PC-3 (cell line): ENCODE measurements at regions not wholly inside any gene's neighbourhood (a gene's known extent, or its start where the extent isn't known, plus 50 kb on each side); places are given as distances from the start of the nearest gene placed in this dataset.
"Not testable (repeated sequence)": the region's sequence is repeated elsewhere in the genome, so short reads cannot be mapped to it uniquely, and the experiment has no call there.

Experiments
- CTCF ChIP-seq: fragments of 300-600 bp; sonication (generic); conservative IDR thresholded peaks from 2 replicates; pipeline ENCODE4 v1.5.1; 2017; ENCODE audit warnings: antibody characterized with exemption, low read depth, mild to moderate bottlenecking, low read length
- EZH2phosphoT487 ChIP-seq: fragments of 300-600 bp; sonication (generic); IDR thresholded peaks from 2 replicates; pipeline ENCODE4 v1.6.1; 2018; ENCODE audit warnings: mild to moderate bottlenecking, antibody characterized with exemption, low read length, borderline replicate concordance

- TF ChIP-seq EZH2phosphoT487, CTCF: not testable (repeated sequence)
Measured at GRCh38 chr13:65104436-65104835, 2125.7 kb downstream of the PCDH9 start.
